Cardiac fibroblast (primary cell): ENCODE measurements at regions not wholly inside any gene's neighbourhood (a gene's known extent, or its start where the extent isn't known, plus 50 kb on each side); places are given as distances from the start of the nearest gene placed in this dataset.

Experiments used
- DNase-seq, 2 donors: peaks; one replicate each; pipeline versions ENCODE4 v3.0.0 to v3.0.0-alpha.2; 2010; ENCODE audit warnings: low read depth in 2 of 2
- H3K4me3 ChIP-seq, 2 donors: replicated peaks in 1 of 2; 1 replicate in 1 of 2; 2 replicates in 1 of 2; pipeline ENCODE4 v1.5.1; 2011; ENCODE audit warnings: low read depth in 2 of 2, low read length in 2 of 2, mild to moderate bottlenecking in 2 of 2, moderate library complexity in 1 of 2
- CTCF ChIP-seq: IDR thresholded peaks from one replicate; pipeline ENCODE4 v1.5.1; 2011; ENCODE audit warnings: low read depth, mild to moderate bottlenecking, low read length, inconsistent platforms

GRCh38 chr10:4678951-4679671 is 146.9 kb upstream of the AKR1E2 start:
- no peak for TF ChIP-seq CTCF
- DNase-seq, result no peak
- H3K4me3 ChIP-seq, result no peak overlapping the region

DNA sequence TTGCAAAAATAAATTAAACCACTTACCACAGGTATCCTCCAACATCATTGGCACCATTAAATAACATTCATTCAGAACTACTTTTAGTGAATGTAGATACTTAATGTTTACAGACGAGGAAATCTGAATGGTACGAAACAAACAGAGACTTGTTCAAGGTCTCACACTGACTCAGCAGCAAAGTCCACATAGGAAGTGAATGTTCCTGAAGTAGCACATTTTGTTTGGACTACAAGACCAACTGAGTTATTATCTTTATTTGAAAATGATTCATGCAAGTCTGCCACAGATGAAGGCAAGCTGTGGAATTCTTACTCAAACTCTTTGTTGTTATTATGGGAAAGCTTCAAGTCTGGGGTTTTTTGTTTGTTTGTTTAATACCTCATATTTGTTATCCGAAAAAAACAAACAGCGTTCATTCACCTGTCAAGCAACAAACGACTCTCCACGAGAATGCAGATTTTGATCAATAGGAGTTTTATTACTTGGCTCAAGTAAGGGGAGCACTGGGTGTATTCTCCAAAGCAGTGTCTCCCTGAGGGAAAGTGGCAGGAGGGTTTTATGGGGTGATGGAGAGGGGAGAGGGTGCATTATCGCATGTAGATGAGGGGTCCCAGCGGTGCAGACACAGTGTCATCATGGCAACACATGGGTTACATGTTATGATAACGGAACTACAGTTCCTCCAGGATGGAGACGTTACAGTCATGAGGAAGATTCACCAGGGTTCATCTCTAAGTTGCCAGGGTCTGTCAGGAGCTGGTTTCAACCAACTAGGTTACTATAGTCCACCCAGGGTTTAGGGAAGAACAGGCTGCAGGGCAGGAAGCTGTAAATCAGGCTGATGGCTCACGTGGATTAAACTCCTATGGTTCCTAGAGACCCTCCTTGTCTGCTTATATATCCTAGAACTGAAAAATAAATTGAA is 147.7 kb upstream of the AKR1E2 start:
- DNase-seq, result peak; percentile 89 to 98
- TF ChIP-seq CTCF, result no peak
- H3K4me3 ChIP-seq, result peak overlapping the region; percentile 9 to 47

DNA sequence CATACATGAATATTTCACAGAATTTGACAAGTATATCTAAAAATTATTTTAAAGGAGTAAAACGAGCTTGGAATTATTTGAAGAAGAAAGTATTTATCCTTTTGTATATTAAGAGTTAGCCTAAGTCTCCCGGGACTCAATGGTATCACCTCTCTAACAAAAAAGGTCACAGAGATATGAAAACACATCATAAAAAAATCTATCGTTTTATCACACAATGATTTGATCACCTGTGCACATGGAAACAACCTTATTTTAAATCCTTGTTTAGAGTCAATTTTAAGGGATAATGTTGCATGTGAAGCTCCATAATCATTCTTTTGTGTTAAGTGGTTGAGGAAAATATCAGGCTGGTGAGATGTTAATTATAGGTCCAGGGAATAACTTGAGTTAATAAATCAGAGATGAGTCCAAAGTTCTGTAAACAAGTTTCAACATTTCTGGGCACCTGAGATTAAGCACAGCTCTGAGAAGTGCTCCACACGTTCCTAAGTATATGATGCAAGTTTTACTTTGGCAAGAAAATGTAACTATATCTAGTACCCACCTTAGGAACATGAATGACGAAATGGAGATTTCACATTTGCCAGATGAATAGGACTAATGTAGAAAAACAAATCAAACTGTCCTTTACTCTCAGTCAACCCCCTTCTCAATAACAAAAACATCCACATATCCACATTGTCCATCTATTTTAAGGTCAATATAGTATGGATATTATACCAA is 148.5 kb upstream of the AKR1E2 start:
- H3K4me3 ChIP-seq, result peak overlapping the region; percentile 9 to 47
- peak; percentile 93 to 98 for DNase-seq
- no peak for TF ChIP-seq CTCF

- TF ChIP-seq CTCF, result no peak
- no peak overlapping the region for H3K4me3 ChIP-seq
- no peak for DNase-seq
Observed at GRCh38 chr10:4676566-4676965, 149.4 kb upstream of the AKR1E2 start.

DNA sequence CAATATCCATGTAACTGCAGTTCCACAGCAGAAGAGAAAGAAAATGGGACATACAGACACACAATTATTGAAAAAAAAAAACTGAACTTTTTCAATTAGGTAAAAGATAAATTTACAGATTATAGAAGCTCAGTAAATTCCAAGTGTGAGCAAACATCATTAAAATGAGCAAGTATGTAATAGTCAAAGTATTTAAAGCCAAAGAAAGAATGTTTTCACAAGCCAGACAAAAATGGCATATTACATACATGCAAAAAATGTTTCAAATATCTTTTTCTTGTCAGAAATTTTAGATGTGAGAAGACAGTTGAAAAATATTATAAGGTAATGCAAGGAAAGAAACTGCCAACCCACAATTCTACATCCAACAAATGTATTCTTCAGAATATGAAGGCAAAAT is 150.2 kb upstream of the AKR1E2 start:
- H3K4me3 ChIP-seq, result no peak overlapping the region
- no peak for TF ChIP-seq CTCF
- no peak for DNase-seq

DNA sequence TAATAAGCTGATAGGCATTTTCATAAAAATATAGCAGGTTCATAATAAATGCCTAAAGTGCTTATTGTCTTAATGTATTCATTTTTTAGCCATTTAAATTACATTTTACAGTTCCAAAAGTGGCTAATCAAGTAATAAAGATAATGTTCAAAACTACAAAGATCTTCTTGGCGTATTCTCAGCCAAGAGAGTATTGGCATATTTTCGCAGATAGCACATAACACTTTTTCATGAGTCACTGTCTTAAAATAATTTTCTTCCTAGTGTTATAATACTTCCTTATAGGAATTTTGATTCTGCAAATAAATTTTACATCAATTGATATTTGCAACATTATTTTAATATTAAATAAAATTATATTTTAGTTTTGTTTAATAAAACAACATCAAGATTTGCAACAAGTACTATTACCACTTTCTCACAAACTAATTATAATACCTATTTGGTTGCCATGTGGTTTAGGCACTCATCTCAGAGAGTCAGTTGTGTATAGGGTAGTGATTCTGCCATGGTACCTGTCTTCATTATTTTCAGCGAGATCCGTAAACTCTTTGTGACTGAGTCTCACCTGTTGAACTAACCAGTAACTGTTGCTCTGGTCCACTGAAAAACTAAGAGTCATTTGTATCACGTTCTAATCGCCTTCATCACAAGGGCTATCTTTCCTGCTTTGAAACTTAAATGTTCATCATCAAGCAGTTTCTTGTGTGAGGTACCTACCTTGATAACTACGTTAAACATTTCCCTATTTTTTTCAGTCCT is 152.5 kb upstream of the AKR1E2 start:
- no peak overlapping the region for H3K4me3 ChIP-seq
- no peak for TF ChIP-seq CTCF
- DNase-seq, result peak in 1 of 2 donors; percentile 29
